Tibial nerve (tissue), 4 donors: ENCODE measurements at regions not wholly inside any gene's neighbourhood (a gene's known extent, or its start where the extent isn't known, plus 50 kb on each side); places are given as distances from the start of the nearest gene placed in this dataset.

ENCODE experiments used
- DNase-seq, 2 donors: peaks; one replicate each; pipeline ENCODE4 v3.0.0-alpha.2; 2019; ENCODE audit warnings: low spot score in 2 of 2
- H3K27ac ChIP-seq, 4 donors: fragments of 200-600 bp; sonication (generic) in 3 of 4; one replicate each; pipeline ENCODE4 v1.5.1; 2017 to 2019; ENCODE audit warnings: mild to moderate bottlenecking in 1 of 4
- H3K27me3 ChIP-seq, 2 donors: fragments of 200-600 bp; sonication (generic) in 1 of 2; one replicate each; pipeline versions ENCODE4 v1.5.1 to v1.6.0; 2017 to 2019
- H3K36me3 ChIP-seq, 3 donors: fragments of 200-600 bp; sonication (generic); one replicate each; pipeline ENCODE4 v1.5.1; 2018 to 2019
- H3K4me1 ChIP-seq, 4 donors: fragments of 200-600 bp; sonication (generic) in 3 of 4; one replicate each; pipeline ENCODE4 v1.5.1; 2017 to 2019
- H3K4me3 ChIP-seq, 4 donors: fragments of 200-600 bp; sonication (generic) in 3 of 4; one replicate each; pipeline ENCODE4 v1.5.1; 2017 to 2019; ENCODE audit warnings: mild to moderate bottlenecking in 1 of 4, moderate library complexity in 1 of 4
- H3K9me3 ChIP-seq, 4 donors: fragments of 200-600 bp; sonication (generic) in 3 of 4; one replicate each; pipeline ENCODE4 v1.5.1; 2017 to 2019
- CTCF ChIP-seq, 5 experiments: fragments of 200-600 bp in 3 of 5; fragments of 450-650 bp in 2 of 5; sonication (generic) in 3 of 5; IDR thresholded peaks; one replicate each; pipeline ENCODE4 v1.5.1; 2016 to 2019; ENCODE audit warnings: antibody characterized with exemption in 5 of 5, mild to moderate bottlenecking in 3 of 5, moderate library complexity in 2 of 5
- EP300 ChIP-seq, 2 donors: sonication (generic); formaldehyde crosslinking; IDR thresholded peaks; one replicate each; pipeline ENCODE4 v1.6.1; 2017; ENCODE audit warnings: antibody characterized with exemption in 2 of 2, mild to moderate bottlenecking in 1 of 2
- POLR2A ChIP-seq, 2 donors: fragments of 450-650 bp; IDR thresholded peaks; one replicate each; pipeline ENCODE4 v1.6.1; 2017; ENCODE audit warnings: antibody characterized with exemption in 2 of 2, mild to moderate bottlenecking in 2 of 2, moderate library complexity in 2 of 2
- WGBS, 2 donors: methylation state at CpG; one replicate each; pipeline ENCODE4 v1.1.5; 2018; 5-methylcytosine and 5-hydroxymethylcytosine counted together

GRCh38 chr1:112791723-112792104 lies 76.6 kb upstream of the PPM1J start:
- no peak for DNase-seq
- no peaks in the 10 kb centered on the region for H3K4me1 ChIP-seq
- no peaks in the 10 kb centered on the region for H3K27me3 ChIP-seq
- no peak overlapping the region for H3K27ac ChIP-seq
- H3K4me3 ChIP-seq = no peak overlapping the region
- H3K9me3 ChIP-seq = no peaks in the 10 kb centered on the region
- H3K36me3 ChIP-seq = no peaks in the 10 kb centered on the region
- TF ChIP-seq CTCF (IDR thresholded peaks at IDR 0.05) = no peak
- WGBS, 2 donors = 85 to 89% methylated on average over 3 of the region's 3 CpGs

GRCh38 chr1:112790920-112791722 lies 76.0 kb upstream of the PPM1J start:
- no peak overlapping the region for H3K4me3 ChIP-seq
- 77 to 83% methylated on average over 10 of the region's 10 CpGs for WGBS, 2 donors
- H3K4me1 ChIP-seq = no peaks in the 10 kb centered on the region
- no peaks in the 10 kb centered on the region for H3K36me3 ChIP-seq
- no peaks in the 10 kb centered on the region for H3K9me3 ChIP-seq
- H3K27ac ChIP-seq = no peak overlapping the region
- H3K27me3 ChIP-seq = no peaks in the 10 kb centered on the region
- DNase-seq = no peak
- no peak for TF ChIP-seq POLR2A (IDR thresholded peaks at IDR 0.05)
- TF ChIP-seq EP300 (IDR thresholded peaks at IDR 0.05) = no peak
- no peak for TF ChIP-seq CTCF (IDR thresholded peaks at IDR 0.05)

GRCh38 chr1:112788561-112788960 lies 73.4 kb upstream of the PPM1J start:
- DNase-seq = no peak
- no peak overlapping the region for H3K4me3 ChIP-seq
- no peaks in the 10 kb centered on the region for H3K9me3 ChIP-seq
- no peak overlapping the region for H3K27ac ChIP-seq
- no peaks in the 10 kb centered on the region for H3K27me3 ChIP-seq
- no peaks in the 10 kb centered on the region for H3K36me3 ChIP-seq
- no peaks in the 10 kb centered on the region for H3K4me1 ChIP-seq
- no peak for TF ChIP-seq POLR2A (IDR thresholded peaks at IDR 0.05)
- TF ChIP-seq CTCF (IDR thresholded peaks at IDR 0.05) = no peak
- TF ChIP-seq EP300 (IDR thresholded peaks at IDR 0.05) = no peak

- Histone ChIP-seq H3K4me3 (no peak overlapping the region), H3K4me1 (no peaks in the 10 kb centered on the region), H3K27ac (no peak overlapping the region), H3K36me3 (no peaks in the 10 kb centered on the region), H3K27me3 (no peaks in the 10 kb centered on the region), H3K9me3 (no peaks in the 10 kb centered on the region)
- TF ChIP-seq EP300 (IDR thresholded peaks at IDR 0.05) (no peak), CTCF (IDR thresholded peaks at IDR 0.05) (no peak), POLR2A (IDR thresholded peaks at IDR 0.05) (no peak)
- WGBS, 2 donors = 78 to 80% methylated on average over 2 of the region's 2 CpGs
- no peak for DNase-seq
Observed at GRCh38 chr1:112788054-112788453, 72.9 kb upstream of the PPM1J start.

GRCh38 chr1:112783059-112783458 lies 67.9 kb upstream of the PPM1J start:
- Histone ChIP-seq H3K4me1 (no peaks in the 10 kb centered on the region), H3K4me3 (no peak overlapping the region), H3K27ac (no peak overlapping the region), H3K36me3 (no peaks in the 10 kb centered on the region), H3K9me3 (no peaks in the 10 kb centered on the region), H3K27me3 (no peaks in the 10 kb centered on the region)
- no peak for TF ChIP-seq CTCF (IDR thresholded peaks at IDR 0.05)
- no peak for TF ChIP-seq EP300 (IDR thresholded peaks at IDR 0.05)
- no peak for TF ChIP-seq POLR2A (IDR thresholded peaks at IDR 0.05)
- no peak for DNase-seq
